Hepatocyte (in vitro differentiated cells): ENCODE measurements at regions not wholly inside any gene's neighbourhood (a gene's known extent, or its start where the extent isn't known, plus 50 kb on each side); places are given as distances from the start of the nearest gene placed in this dataset.
"Not testable (repeated sequence)": the region's sequence is repeated elsewhere in the genome, so short reads cannot be mapped to it uniquely, and the experiment has no call there.

Experiments used
- DNase-seq: peaks from one replicate; pipeline ENCODE4 v3.0.0-alpha.2; 2016; ENCODE audit warnings: low spot score
- H2AFZ ChIP-seq: fragments of 200-600 bp; sonication (generic); 2 replicates; pipeline ENCODE4 v1.6.0; 2016; ENCODE audit warnings: antibody characterized with exemption, mild to moderate bottlenecking
- H3K27ac ChIP-seq: fragments of 200-600 bp; sonication (generic); 2 replicates; pipeline ENCODE4 v1.5.1; 2016; ENCODE audit warnings: mild to moderate bottlenecking
- H3K27me3 ChIP-seq: fragments of 200-600 bp; sonication (generic); 2 replicates; pipeline ENCODE4 v1.6.1; 2016
- H3K36me3 ChIP-seq: fragments of 200-600 bp; sonication (generic); replicated peaks from 2 replicates; pipeline ENCODE4 v1.5.1; 2016; ENCODE audit warnings: low read depth; ENCODE audit not compliant: insufficient read depth
- H3K4me1 ChIP-seq: fragments of 200-600 bp; sonication (generic); 2 replicates; pipeline ENCODE4 v1.5.1; 2016; ENCODE audit warnings: mild to moderate bottlenecking, moderate library complexity; ENCODE audit not compliant: insufficient read depth
- H3K4me2 ChIP-seq: fragments of 200-600 bp; sonication (generic); 2 replicates; pipeline ENCODE4 v1.6.0; 2016
- H3K4me3 ChIP-seq: fragments of 200-600 bp; sonication (generic); 2 replicates; pipeline ENCODE4 v1.5.1; 2016; ENCODE audit warnings: mild to moderate bottlenecking
- H3K79me2 ChIP-seq: fragments of 200-600 bp; sonication (generic); 2 replicates; pipeline ENCODE4 v1.6.0; 2017; ENCODE audit warnings: mild to moderate bottlenecking
- H3K9me2 ChIP-seq: fragments of 200-600 bp; sonication (generic); replicated peaks from 2 replicates; pipeline ENCODE4 v1.6.0; 2017; ENCODE audit warnings: mild to moderate bottlenecking; ENCODE audit not compliant: insufficient read depth
- H3K9me3 ChIP-seq: fragments of 200-600 bp; sonication (generic); 2 replicates; pipeline ENCODE4 v1.5.1; 2016; ENCODE audit warnings: low read depth, mild to moderate bottlenecking
- H4K20me1 ChIP-seq: fragments of 200-600 bp; sonication (generic); 2 replicates; pipeline ENCODE4 v1.6.0; 2016; ENCODE audit warnings: mild to moderate bottlenecking; ENCODE audit not compliant: insufficient read depth, poor library complexity, severe bottlenecking
- EZH2 ChIP-seq: fragments of 200-600 bp; sonication (generic); IDR thresholded peaks from 2 replicates; pipeline ENCODE4 v1.6.1; 2016; ENCODE audit warnings: antibody characterized with exemption, mild to moderate bottlenecking, borderline replicate concordance
- EZH2phosphoT487 ChIP-seq: fragments of 200-600 bp; sonication (generic); IDR thresholded peaks from one replicate; pipeline ENCODE4 v1.6.1; 2018; ENCODE audit warnings: antibody characterized with exemption, mild to moderate bottlenecking, low read depth, moderate library complexity; ENCODE audit not compliant: unreplicated experiment, severe bottlenecking
- WGBS: methylation state at CpG from one replicate; pipeline ENCODE4 v1.1.6; 2016; ENCODE audit warnings: low lambda C conversion rate; ENCODE audit errors: missing lambda C conversion rate; 5-methylcytosine and 5-hydroxymethylcytosine counted together
- TF ChIP-seq, protein P1 (sequence below): fragments of 200-600 bp; sonication (generic); IDR thresholded peaks from 2 replicates; pipeline ENCODE4 v1.5.1; 2016; ENCODE audit warnings: antibody characterized with exemption, mild to moderate bottlenecking; ENCODE audit not compliant: poor library complexity

DNA sequence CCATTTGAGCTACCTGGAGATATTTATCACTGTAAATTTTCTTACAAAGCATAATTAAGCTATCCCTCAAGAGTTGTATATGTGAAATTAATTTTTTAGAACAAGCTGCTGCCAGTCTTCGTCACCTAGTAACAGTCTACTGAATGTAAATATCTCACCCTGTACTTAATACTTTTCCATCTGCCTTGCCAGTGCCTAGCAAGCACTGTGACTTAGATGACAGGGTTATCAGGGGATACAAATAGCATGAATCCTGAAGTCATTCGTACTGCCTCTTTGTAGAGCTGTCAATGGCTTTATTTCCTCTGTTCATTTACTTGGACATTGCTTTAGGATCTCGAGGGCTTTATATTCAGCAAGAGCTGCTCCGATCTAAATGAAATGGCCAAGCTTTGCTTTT is 763.6 kb downstream of the ADCYAP1 start:
- Histone ChIP-seq H3K4me2 (no peak overlapping the region), H2AFZ (no peak overlapping the region), H3K9me2 (no peaks in the 10 kb centered on the region), H3K4me1 (no peaks in the 10 kb centered on the region), H3K79me2 (no peaks in the 10 kb centered on the region), H4K20me1 (no peaks in the 10 kb centered on the region), H3K27ac (no peak overlapping the region), H3K36me3 (no peaks in the 10 kb centered on the region), H3K4me3 (no peak overlapping the region), H3K27me3 (no peaks in the 10 kb centered on the region), H3K9me3 (no peaks in the 10 kb centered on the region)
- no peak for DNase-seq
- TF ChIP-seq, protein P1, sequence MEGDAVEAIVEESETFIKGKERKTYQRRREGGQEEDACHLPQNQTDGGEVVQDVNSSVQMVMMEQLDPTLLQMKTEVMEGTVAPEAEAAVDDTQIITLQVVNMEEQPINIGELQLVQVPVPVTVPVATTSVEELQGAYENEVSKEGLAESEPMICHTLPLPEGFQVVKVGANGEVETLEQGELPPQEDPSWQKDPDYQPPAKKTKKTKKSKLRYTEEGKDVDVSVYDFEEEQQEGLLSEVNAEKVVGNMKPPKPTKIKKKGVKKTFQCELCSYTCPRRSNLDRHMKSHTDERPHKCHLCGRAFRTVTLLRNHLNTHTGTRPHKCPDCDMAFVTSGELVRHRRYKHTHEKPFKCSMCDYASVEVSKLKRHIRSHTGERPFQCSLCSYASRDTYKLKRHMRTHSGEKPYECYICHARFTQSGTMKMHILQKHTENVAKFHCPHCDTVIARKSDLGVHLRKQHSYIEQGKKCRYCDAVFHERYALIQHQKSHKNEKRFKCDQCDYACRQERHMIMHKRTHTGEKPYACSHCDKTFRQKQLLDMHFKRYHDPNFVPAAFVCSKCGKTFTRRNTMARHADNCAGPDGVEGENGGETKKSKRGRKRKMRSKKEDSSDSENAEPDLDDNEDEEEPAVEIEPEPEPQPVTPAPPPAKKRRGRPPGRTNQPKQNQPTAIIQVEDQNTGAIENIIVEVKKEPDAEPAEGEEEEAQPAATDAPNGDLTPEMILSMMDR: no peak
- no peak for TF ChIP-seq EZH2phosphoT487
- TF ChIP-seq EZH2: no peak
- WGBS: 73% methylated on average over 4 of the region's 4 CpGs

DNA sequence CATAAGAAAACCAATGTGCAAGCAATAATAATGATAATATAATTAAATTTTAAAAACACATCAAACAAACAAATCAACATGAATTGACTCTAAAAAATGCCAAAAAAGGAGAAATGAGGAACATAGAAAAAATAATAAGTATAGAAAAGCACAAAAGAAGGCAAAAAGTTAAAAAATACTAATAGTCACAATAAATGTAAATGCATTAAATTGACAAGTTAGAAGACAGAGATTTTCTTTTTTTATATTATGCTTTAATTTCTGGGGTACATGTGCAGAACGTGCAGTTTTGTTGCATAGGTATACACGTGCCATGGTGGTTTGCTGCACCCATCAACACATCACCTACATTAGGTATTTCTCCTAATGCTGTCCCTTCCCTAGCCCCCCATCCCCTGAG is 767.0 kb downstream of the ADCYAP1 start:
- 85% methylated on average over 2 of the region's 2 CpGs for WGBS
- not testable (repeated sequence) for H3K79me2 ChIP-seq, H3K4me1 ChIP-seq, H3K27ac ChIP-seq, DNase-seq, H3K4me2 ChIP-seq, H3K9me3 ChIP-seq, H2AFZ ChIP-seq, H3K36me3 ChIP-seq, H4K20me1 ChIP-seq, H3K4me3 ChIP-seq, H3K27me3 ChIP-seq, H3K9me2 ChIP-seq

DNA sequence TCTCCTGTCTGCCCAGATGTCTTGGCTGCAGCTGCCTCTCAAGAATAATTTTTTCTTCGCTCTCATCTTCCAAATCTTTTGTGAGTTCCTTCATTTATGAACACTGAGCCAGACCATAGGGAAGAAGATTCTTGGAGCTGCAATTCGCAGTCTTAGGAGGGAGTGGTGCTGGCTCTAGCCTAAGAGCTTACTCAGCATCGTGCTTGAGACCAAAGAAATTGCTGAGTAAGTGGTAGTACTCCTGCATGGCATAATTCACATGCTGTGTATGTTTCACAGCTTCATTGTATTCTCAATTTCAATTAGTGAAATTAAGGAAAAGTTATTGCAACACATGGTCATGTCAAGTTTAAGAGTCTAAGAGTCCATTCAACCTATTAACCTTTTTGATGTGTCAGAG is 771.7 kb downstream of the ADCYAP1 start:
- Histone ChIP-seq H3K4me2 (no peak overlapping the region), H3K79me2 (no peaks in the 10 kb centered on the region), H3K4me1 (no peaks in the 10 kb centered on the region), H3K9me3 (no peaks in the 10 kb centered on the region), H4K20me1 (no peaks in the 10 kb centered on the region), H3K4me3 (no peak overlapping the region), H3K9me2 (no peaks in the 10 kb centered on the region), H3K36me3 (no peaks in the 10 kb centered on the region), H3K27ac (no peak overlapping the region), H3K27me3 (no peaks in the 10 kb centered on the region), H2AFZ (no peak overlapping the region)
- DNase-seq: no peak
- TF ChIP-seq, protein P1: no peak
- TF ChIP-seq EZH2 (no peak), EZH2phosphoT487 (no peak)
- WGBS: 82% methylated on average over 3 of the region's 3 CpGs

DNA sequence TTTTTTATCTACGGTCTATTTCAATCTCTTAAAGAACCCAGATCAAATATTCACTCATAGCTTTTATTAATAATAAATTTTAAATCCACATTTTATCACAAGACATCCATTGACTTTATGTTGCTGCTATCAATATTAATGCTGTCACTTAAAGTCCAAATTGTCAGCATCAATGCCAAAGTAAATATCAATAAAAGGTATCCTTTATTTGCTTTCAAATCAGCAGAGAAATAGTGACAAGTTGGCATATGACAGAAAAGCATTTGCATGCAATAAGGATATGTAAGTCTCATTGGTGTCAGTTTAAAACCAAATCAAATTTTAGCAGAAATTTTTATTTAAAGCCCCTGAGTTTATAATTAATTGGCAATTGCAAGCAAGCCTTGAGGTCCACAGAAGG is 775.4 kb downstream of the ADCYAP1 start:
- TF ChIP-seq EZH2 (no peak), EZH2phosphoT487 (no peak)
- TF ChIP-seq, protein P1: no peak
- Histone ChIP-seq H3K4me2 (no peak overlapping the region), H3K27me3 (no peaks in the 10 kb centered on the region), H3K36me3 (no peaks in the 10 kb centered on the region), H3K9me2 (no peaks in the 10 kb centered on the region), H3K27ac (no peak overlapping the region), H3K4me3 (no peak overlapping the region), H4K20me1 (no peaks in the 10 kb centered on the region), H3K4me1 (no peaks in the 10 kb centered on the region), H2AFZ (no peak overlapping the region), H3K79me2 (no peaks in the 10 kb centered on the region), H3K9me3 (no peaks in the 10 kb centered on the region)
- no peak for DNase-seq
- 97% methylated on average over 1 of the region's 1 CpG for WGBS
